ENCODE measurements at regions not wholly inside any gene's neighbourhood (a gene's known extent, or its start where the extent isn't known, plus 50 kb on each side); places are given as distances from the start of the nearest gene placed in this dataset.
"Not testable (repeated sequence)": the region's sequence is repeated elsewhere in the genome, so short reads cannot be mapped to it uniquely, and the experiment has no call there.

DNA sequence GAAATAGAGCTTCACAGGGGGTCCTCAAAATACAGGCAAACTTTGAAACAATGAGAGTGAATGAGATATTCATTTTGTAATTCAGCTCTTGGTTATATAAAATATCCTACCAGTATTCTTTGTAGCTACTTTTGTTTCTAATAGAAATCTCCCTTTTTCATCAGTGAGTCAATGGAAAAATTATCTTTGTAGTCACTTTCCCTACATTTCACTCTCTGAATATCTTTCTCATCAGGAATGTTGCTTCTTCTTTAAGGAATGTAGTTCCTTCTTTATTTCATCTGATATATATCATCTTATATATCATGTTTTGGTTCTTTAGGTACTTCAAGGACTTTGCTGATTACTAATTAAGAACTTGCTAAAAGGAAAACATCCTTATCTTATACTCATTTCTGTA lies 280.3 kb upstream of the NUDT12 start:
- DNase-seq, result no peak

GRCh38 chr5:103840600-103840999 lies 278.0 kb upstream of the NUDT12 start:
- DNase-seq, result no peak

- DNase-seq, result no peak
These were observed 271.6 kb upstream of the NUDT12 start for GRCh38 chr5:103834216-103834615.

GRCh38 chr5:103829585-103829984 lies 267.0 kb upstream of the NUDT12 start:
- no peak for DNase-seq

GRCh38 chr5:103827976-103828375 lies 265.4 kb upstream of the NUDT12 start:
- DNase-seq, result no peak

- no peak for DNase-seq
These were observed 258.8 kb upstream of the NUDT12 start for GRCh38 chr5:103821361-103821760.

DNA sequence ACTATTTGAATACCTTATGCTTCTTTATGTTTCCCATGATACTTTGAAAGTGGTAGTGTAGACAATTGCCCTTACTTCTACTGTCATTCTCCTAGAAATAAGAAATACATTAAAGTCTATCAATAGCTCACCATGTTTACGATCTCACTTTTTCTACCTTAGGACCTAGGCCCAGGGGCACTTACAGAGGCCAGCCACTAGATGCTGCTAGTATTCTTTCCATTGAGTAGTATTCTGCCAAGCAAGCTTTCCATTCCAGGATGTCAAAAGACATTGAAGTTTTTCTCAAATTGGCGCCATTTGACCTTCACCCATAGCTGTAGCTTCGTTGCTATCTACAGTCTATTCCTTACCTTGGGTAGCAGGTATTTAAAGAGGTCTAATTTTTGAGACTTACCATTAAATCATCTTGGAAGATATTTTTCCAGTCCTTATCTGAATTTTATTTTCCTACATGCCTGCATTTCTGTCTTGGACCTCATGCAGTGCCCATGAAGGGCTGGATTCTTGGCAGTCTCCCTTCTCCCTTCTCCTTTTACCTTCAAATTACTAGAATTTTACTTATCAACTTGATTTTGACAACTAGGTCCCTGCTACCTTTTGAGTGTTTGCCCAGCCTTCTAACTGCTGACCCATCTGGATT lies 246.0 kb upstream of the NUDT12 start:
- peak in 1 of 2 donors; percentile 8 for DNase-seq

- no peak for DNase-seq
These were observed 242.1 kb upstream of the NUDT12 start for GRCh38 chr5:103804711-103805110.

- no peak for DNase-seq
These were observed 239.1 kb upstream of the NUDT12 start for GRCh38 chr5:103801681-103802080.

GRCh38 chr5:103800741-103801495 lies 238.3 kb upstream of the NUDT12 start:
- no peak for DNase-seq

GRCh38 chr5:103793595-103794182 lies 231.1 kb upstream of the NUDT12 start:
- DNase-seq, result no peak

GRCh38 chr5:103785569-103785968 lies 223.0 kb upstream of the NUDT12 start:
- DNase-seq, result no peak

DNA sequence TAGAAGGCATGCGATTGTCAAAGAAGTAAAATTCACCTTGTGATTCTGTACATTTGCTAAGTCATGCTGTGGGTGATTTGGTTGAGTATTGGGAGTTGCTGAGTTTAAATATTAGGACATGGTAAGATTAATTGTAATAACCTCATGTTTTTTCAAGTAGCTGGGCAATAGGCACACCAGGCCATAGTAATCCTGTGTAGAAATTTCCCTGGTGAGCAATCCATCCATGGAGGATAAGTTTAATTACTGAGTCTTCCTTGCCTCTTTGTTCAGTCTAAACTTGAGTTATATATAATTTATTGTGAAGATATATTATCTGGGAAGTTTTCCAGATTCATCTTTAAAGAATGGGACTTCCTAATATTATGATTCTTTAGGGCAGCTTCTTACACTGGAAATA lies 221.1 kb upstream of the NUDT12 start:
- DNase-seq, result no peak

DNA sequence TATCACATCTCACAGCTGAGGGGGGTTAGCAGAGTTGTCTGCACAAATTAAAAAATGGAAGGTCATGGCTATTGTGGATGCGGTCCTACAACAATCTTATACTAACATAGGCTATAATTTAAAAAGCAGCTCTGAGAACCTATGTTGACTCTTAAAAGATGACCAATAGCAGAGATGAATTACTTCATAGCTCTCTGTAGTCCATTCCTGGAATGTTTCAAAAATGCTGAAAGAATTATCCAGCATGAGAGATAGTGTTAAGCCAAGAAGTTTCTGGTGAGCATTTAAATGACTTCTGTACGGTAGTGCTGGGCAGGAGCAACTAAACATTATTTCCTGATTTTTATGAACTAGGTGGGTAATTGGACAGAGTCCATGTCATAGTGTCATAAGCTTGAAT lies 218.2 kb upstream of the NUDT12 start:
- no peak for DNase-seq

- DNase-seq, result no peak
These were observed 212.1 kb upstream of the NUDT12 start for GRCh38 chr5:103774721-103775120.

GRCh38 chr5:103772248-103772647 lies 209.7 kb upstream of the NUDT12 start:
- no peak for DNase-seq

GRCh38 chr5:103764403-103764802 lies 201.8 kb upstream of the NUDT12 start:
- no peak for DNase-seq

DNA sequence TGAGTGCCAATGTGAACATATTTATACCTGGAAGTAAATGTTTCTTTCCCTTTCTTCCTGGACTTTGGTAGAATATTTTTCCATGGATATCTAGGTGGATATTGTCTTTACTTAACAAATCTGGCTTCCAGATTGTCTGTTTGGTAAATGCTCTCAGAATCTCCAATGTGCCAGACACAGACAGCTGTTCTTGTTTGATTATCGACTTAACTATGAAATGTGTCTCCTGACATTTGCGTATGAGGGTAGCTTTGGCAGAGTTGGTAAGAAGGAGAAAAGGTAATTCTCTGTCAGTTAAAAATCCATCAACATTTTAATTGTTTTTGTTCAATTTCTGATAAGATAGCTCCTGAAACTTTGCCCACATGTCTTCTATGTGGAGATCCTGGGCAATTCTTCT lies 196.4 kb upstream of the NUDT12 start:
- DNase-seq, result no peak

- no peak for DNase-seq
These were observed 193.4 kb upstream of the NUDT12 start for GRCh38 chr5:103755974-103756373.

- no peak for DNase-seq
These were observed 182.9 kb upstream of the NUDT12 start for GRCh38 chr5:103745353-103746065.

DNA sequence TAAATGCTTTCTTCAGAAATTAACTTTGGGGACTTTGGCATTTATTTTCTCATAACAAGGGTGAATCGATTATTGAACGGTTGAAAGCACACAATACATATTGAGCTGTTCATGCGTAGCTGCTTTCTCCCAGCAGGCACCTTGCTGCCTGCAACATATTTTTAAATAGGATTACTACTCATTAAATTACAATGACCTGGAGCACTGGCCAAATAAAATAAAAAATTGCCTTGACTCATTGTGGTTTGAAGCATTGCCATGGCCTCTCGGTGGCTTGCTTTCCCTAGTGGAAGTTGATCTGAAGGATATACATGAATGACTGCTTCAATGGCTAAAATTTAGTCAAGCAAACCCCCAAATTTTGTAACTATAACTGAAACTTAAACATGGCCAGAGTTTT lies 181.6 kb upstream of the NUDT12 start:
- no peak for DNase-seq

DNA sequence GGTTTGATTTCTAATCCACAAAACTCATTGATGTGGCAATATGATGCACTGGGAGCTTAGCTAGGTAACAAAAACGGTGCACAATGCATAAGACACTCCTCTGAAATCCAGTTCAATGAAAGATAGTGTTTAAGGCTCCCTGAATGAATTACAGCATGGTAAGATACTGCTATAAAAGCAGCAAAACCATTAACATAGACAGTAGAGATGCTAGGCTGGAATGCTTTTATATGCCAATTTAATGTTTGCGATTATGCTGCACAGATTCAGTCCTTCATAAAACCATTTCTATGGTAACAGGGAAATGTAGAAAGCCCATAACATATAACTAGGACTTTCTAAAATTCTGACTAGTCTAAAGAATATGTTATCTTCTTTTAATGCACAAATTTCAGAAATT lies 180.8 kb upstream of the NUDT12 start:
- no peak for DNase-seq

DNA sequence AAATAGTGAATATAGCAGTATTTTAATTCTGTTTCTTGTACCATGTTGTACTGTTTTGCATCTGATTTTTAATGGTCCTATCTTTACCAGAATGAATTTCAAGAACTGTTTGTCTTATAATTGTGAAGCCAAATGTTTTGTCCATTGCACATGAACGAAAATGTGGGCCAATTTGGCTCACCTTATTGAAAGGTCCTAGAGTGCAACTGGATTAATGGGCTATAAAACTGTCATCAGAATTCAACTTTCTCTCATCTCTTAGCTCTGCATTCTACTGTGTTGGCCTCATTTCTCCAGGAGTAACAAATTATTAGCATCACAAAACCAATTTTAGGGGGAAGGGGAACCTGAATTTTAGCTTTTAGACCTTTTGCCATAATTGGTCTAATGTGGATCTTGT lies 179.4 kb upstream of the NUDT12 start:
- no peak for DNase-seq

- not testable (repeated sequence) for DNase-seq
These were observed 173.8 kb upstream of the NUDT12 start for GRCh38 chr5:103736343-103736742.
